GM18519 (cell line): ENCODE measurements at regions not wholly inside any gene's neighbourhood (a gene's known extent, or its start where the extent isn't known, plus 50 kb on each side); places are given as distances from the start of the nearest gene placed in this dataset.
"Not testable (repeated sequence)": the region's sequence is repeated elsewhere in the genome, so short reads cannot be mapped to it uniquely, and the experiment has no call there.

Experiments used
- ATAC-seq: cut with Tn5 transposase; IDR thresholded peaks from one replicate; pipeline ENCODE4 v1.9.1; 2021; ENCODE audit warnings: mild to moderate bottlenecking, moderate library complexity; ENCODE audit not compliant: unreplicated experiment, low FRiP score

DNA sequence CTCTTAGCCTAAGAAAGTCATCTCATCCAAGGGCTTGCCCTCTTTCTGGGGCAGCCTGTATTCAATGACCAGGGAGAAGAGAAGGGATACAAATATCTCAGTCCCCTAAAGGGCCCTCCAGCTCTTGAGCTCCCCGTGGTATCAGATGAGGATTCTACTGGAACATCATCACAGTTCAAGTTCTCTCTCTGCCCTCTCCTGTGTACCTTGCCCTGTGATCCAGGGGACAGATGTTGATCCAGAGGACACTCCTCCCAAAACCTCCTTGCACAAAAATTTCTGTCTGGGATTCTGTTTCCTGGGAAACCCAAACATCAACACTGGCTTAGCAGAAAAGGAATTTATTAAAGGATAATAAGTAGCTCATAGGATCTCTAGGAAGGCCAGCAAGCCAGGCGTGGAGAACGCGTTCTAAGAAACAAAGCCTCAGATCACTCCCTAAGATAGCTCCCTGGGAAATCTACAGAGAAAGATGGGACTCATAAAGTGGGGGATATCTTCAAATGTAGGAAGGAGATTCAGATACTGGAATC is 296.3 kb upstream of the KLF3 start:
- ATAC-seq: no peak

GRCh38 chr4:38368613-38369012 is 295.4 kb upstream of the KLF3 start:
- ATAC-seq: no peak

- ATAC-seq: no peak
These were observed 292.6 kb upstream of the KLF3 start for GRCh38 chr4:38371391-38371851.

GRCh38 chr4:38373375-38373774 is 290.6 kb upstream of the KLF3 start:
- ATAC-seq: no peak

- no peak for ATAC-seq
These were observed 286.8 kb upstream of the KLF3 start for GRCh38 chr4:38377195-38377594.

- ATAC-seq: no peak
These were observed 285.5 kb upstream of the KLF3 start for GRCh38 chr4:38378478-38378877.

GRCh38 chr4:38381788-38382187 is 282.2 kb upstream of the KLF3 start:
- no peak for ATAC-seq

GRCh38 chr4:38382520-38382919 is 281.5 kb upstream of the KLF3 start:
- ATAC-seq: no peak

GRCh38 chr4:38383646-38384121 is 280.3 kb upstream of the KLF3 start:
- no peak for ATAC-seq

DNA sequence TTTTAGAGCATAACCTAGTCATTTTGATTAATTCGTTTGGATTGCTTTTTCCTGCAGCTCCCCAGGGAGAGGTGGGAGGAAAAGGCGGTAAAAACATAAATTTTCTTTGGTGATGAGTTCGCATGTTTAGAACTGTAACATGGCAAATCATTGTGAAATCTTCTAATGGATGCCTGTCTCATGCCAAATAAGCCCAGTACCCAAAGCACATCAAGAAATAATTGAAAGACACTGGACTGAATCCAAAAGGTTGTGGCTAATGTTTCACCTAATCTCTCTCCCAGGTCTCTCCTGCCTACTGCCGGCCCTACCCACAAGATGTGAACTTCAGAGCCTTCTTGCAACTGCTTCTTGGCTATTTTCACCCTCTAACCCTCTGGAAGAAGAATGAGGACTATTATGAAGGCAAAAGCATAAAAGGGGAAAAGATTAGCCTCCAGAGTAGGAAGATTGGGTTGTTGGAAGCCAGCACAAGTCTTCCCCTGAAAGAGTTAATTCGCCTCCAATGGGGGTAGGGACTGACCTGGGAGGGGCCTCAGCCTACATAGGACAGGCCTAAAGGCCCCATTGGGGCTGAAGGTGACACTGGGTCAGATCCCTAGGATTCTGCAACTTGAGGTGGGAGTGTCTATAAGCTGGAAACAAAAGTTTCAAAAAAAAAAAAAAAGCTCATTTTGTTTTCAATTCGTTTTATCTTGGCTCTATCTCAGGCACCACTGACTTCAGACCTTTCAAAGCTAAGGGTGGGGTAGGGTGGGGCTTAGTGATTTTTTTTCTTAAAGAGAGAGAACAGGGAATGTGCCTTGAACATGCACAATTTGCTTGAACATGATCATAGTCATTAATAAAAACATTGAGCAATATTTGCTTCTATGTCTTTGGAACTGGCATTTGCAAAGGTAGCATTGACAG is 278.6 kb upstream of the KLF3 start:
- no peak for ATAC-seq

- no peak for ATAC-seq
These were observed 277.9 kb upstream of the KLF3 start for GRCh38 chr4:38386005-38386551.

DNA sequence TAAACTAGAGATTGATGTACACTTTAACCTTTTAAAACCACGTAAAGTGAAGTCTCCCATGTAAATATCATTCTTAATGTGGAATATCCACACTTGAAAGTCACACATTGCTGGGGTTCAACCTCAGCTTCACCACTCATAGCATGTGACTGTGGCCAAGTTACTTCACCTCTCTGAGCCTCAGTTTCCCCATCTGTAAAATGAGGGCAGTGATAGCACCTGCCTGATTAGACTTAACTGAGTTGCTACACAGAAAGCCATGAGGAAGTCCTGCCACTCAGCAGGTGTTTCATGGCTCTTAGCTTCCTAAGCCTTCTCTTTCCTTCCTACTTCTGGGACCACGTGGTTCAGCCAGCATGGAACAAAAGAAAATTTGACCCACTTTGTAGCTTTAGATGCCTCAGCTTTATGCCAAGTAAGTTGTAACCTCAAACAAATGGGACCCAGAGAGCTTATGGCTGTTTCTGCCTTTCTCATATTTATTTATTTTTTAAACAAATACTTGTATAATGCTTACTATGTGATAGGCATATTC is 277.3 kb upstream of the KLF3 start:
- ATAC-seq: no peak

DNA sequence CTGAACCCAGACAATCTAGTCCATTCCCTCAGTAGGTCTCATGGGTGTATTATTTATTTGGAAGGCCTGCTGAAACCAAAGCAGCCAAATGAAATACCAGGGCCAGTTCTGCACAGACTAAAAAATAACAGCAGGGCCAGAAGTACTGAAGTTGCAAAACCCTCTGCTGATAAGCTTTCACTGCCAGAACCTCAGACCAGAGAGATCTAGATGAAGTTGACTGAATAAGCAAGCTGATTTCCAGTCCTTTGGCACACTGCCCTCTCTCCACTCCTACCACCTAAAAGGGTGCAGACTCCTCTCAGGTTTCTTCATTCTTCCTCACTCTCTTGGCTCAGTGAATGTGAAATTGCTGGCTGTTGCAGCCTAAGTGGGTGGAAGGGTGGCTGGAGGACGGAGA is 276.7 kb upstream of the KLF3 start:
- no peak for ATAC-seq

DNA sequence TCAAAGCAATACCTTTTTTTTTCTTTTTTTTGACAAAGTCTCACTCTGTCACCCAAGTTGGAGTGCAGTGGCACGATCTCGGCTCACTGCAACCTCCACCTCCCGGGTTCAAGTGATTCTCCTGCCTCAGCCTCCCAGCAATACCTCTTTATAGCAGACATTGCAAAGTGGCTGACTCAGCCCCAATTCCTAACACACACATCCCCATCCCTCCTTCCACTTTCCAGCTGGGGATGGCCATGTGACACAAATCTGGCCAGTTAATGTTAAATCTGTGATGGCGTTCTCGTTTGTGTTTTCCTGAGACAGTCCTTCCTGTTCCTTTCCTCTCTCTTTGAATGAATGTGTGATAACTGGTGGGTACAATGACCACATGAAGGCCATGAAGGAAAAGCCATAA is 276.2 kb upstream of the KLF3 start:
- ATAC-seq: no peak

DNA sequence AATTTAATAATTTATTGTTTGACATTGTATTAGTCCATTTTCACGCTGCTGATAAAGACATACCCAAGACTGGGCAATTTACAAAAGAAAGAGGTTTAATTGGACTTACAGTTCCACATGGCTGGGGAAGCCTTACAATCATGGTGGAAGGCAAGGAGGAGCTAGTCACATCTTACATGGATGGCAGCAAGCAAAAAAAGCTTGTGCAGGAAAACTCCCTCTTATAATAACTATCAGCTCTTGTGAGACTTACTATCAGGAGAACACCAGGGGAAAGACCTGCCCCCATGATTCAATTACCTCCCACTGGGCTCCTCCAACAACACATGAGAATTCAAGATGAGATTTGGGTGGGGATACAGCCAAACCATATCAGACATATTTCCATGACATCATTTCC is 275.1 kb upstream of the KLF3 start:
- not testable (repeated sequence) for ATAC-seq

DNA sequence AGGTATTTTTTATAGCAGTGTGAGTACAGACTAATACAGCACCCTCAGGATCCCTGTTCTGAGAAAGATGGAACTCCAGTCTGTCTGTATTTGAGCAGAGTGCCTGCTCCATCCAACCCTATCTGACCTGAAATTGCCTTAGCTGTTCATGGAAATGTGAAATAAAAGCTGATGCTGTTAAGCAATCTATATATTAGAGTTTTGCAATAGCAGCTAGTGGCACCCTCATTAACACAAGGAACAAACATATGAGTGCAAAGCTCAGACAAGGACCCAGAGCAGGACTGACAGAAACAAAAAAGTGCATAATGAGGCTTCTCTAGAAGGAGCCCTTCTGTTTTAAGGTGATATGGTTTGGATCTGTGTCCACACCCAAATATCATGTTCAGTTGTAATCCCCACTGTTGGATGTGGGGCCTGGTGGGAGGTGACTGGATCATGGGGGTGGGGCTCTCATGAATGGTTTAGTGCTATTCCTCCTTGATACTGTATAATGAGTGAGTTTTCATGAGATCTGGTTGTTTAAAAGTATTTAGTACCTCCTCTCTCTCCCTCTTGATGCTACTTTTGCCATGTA is 272.9 kb upstream of the KLF3 start:
- no peak for ATAC-seq

DNA sequence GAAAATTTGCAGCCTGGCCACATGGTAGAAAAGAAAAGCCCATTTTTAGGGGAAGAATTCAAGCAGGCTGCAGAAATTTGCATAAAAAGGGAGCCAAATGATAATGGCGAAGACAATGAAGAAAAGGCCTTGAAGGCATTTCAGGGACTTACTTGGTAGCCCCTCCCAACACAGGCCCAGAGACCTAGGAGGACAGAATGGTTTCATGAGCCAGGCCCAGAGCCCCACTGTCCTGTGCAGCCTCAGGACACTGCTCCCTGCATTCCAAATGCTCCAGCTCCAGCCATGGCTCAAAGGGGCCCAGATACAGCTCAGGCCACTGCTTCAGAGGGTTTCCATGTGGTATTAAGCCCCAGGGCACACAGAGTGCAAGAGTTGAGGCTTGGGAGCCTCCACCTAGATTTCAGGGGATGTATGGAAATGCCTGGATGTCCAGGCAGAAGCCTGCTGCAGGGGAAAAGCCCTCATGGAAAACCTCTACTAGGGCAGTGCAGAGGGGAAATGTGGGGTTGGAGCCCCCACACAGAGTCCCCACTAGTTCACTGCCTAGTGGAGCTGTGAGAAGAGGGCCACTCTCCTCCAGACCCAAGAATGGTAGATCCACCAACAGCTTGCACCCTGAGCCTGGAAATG is 271.7 kb upstream of the KLF3 start:
- ATAC-seq: no peak

DNA sequence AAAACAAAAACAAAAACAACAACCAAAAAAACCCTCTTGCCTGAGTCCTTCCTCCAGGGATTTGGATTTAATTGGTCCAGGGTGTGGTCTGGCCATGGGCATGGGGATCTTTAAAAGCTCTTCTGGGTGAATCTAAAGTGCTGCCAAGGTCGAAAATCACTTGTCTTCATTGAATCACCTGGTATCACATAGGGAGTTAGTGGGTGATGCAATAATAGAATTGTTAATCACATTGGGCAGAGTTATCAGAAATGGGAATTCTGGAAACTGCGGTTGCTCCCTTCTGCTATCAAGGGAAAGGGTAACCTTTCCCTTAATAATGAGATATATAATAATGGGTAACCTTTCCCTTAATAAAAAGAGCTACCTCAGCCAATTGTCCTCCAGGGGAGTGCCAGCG is 267.9 kb upstream of the KLF3 start:
- ATAC-seq: no peak

- ATAC-seq: no peak
These were observed 267.0 kb upstream of the KLF3 start for GRCh38 chr4:38396845-38397547.

GRCh38 chr4:38400946-38401345 is 263.1 kb upstream of the KLF3 start:
- no peak for ATAC-seq
